HepG2 (cell line): ENCODE measurements at regions not wholly inside any gene's neighbourhood (a gene's known extent, or its start where the extent isn't known, plus 50 kb on each side); places are given as distances from the start of the nearest gene placed in this dataset.

Source experiments
- ATAC-seq: fragments of 200-7000 bp; cut with Tn5 transposase; 3 replicates; pipeline ENCODE4 v1.9.1; 2020; ENCODE audit warnings: mild to moderate bottlenecking, moderate library complexity
- BruUV-seq: library from RNA; stranded (reverse); fragments of 400-500 nt; replicated peaks from 2 replicates; lab custom pipeline; 2021; lab: Mats Ljungman, UMichigan
- CTCF ChIA-PET: fragments of 300-600 bp; formaldehyde crosslinking; extraction: SDS; loops from one replicate; lab custom pipeline; 2021; ENCODE audit warnings: low total read pairs, inconsistent platforms, low intra/inter-chr PET ratio; lab: Yijun Ruan, JAX
- POLR2A ChIA-PET: fragments of 350-600 bp; sonication (Branson Sonifier 250); formaldehyde crosslinking; loops from one replicate; lab custom pipeline; 2020; ENCODE audit warnings: antibody characterized with exemption, inconsistent platforms; lab: Yijun Ruan, JAX
- DNase-seq: peaks from one replicate; pipeline ENCODE4 v3.0.0-alpha.2; 2015; ENCODE audit warnings: low spot score
- FAIRE-seq: peaks from 3 replicates; lab custom pipeline; 2011; peaks lifted over from hg19 to GRCh38; lab: Jason Lieb, UNC
- H2AFZ ChIP-seq: one replicate; pipeline ENCODE4 v1.6.1; 2011; ENCODE audit warnings: low read length, inconsistent platforms
- H3K27ac ChIP-seq: fragments of 300-600 bp; 3 replicates; pipeline ENCODE4 v1.8.0; 2011; ENCODE audit warnings: mixed run types, mild to moderate bottlenecking, mixed read lengths, low read length, inconsistent platforms; ENCODE audit not compliant: insufficient read depth; ENCODE audit errors: extremely low read length
- H3K27me3 ChIP-seq, 2 experiments: fragments of 200-600 bp in 1 of 2; 2 replicates in 1 of 2; 3 replicates in 1 of 2; pipeline versions ENCODE4 v1.6.0 to v1.8.0; 2011; ENCODE audit warnings: low read length in 2 of 2, mild to moderate bottlenecking in 2 of 2, moderate library complexity in 2 of 2, inconsistent platforms in 1 of 2; ENCODE audit not compliant: insufficient read depth in 2 of 2, control insufficient read depth in 1 of 2
- H3K36me3 ChIP-seq, 2 experiments: fragments of 200-600 bp in 1 of 2; replicated peaks in 1 of 2; 2 replicates in 1 of 2; 3 replicates in 1 of 2; pipeline versions ENCODE4 v1.5.1 to v1.8.0; 2011; ENCODE audit warnings: low read length in 2 of 2, inconsistent platforms in 1 of 2; ENCODE audit not compliant: insufficient read depth in 2 of 2, control insufficient read depth in 1 of 2
- H3K4me1 ChIP-seq: 2 replicates; pipeline ENCODE4 v1.5.1; 2012; ENCODE audit warnings: low read length, inconsistent platforms; ENCODE audit not compliant: insufficient read depth
- H3K4me2 ChIP-seq: 2 replicates; pipeline ENCODE4 v1.6.0; 2011; ENCODE audit warnings: low read depth, low read length, inconsistent platforms
- H3K4me3 ChIP-seq, 3 experiments: fragments of 200-600 bp in 1 of 3; sonication (generic), shearing (Covaris generic) in 1 of 3; replicated peaks in 1 of 3; 2 replicates each; pipeline ENCODE4 v1.5.1; 2011 to 2016; ENCODE audit warnings: low read length in 3 of 3, inconsistent platforms in 2 of 3, low read depth in 2 of 3, mild to moderate bottlenecking in 2 of 3, control low read depth in 1 of 3, mixed read lengths in 1 of 3; ENCODE audit not compliant: insufficient read depth in 1 of 3
- H3K79me2 ChIP-seq: one replicate; pipeline ENCODE4 v1.6.1; 2011; ENCODE audit warnings: low read length, inconsistent platforms; ENCODE audit not compliant: insufficient read depth
- H3K9ac ChIP-seq: 2 replicates; pipeline ENCODE4 v1.6.0; 2011; ENCODE audit warnings: mild to moderate bottlenecking, low read depth, low read length, inconsistent platforms; ENCODE audit not compliant: insufficient read depth
- H3K9me3 ChIP-seq: 2 replicates; pipeline ENCODE4 v1.5.1; 2012; ENCODE audit warnings: mild to moderate bottlenecking, low read length
- H4K20me1 ChIP-seq: 2 replicates; pipeline ENCODE4 v1.6.0; 2011; ENCODE audit warnings: inconsistent platforms, mild to moderate bottlenecking, low read length, moderate library complexity; ENCODE audit not compliant: insufficient read depth
- AFF4 ChIP-seq: sonication (generic); formaldehyde crosslinking; IDR thresholded peaks from 2 replicates; pipeline ENCODE4 v1.4.0; 2020; ENCODE audit warnings: missing genetic modification reagents
- HNRNPUL1 ChIP-seq: fragments of 200-400 bp; formaldehyde crosslinking; IDR thresholded peaks from 2 replicates; pipeline ENCODE4 v1.6.1; 2017; ENCODE audit warnings: low read depth, mild to moderate bottlenecking, low read length, moderate library complexity
- KDM5B ChIP-seq: sonication (generic); formaldehyde crosslinking; IDR thresholded peaks from 2 replicates; pipeline ENCODE4 v1.4.0; 2020; ENCODE audit warnings: missing genetic modification reagents, mild to moderate bottlenecking, borderline replicate concordance
- NCOA5 ChIP-seq: sonication (generic); formaldehyde crosslinking; IDR thresholded peaks from 2 replicates; pipeline ENCODE4 v1.4.0; 2020; ENCODE audit warnings: missing genetic modification reagents
- NFE2 ChIP-seq: sonication (generic); formaldehyde crosslinking; IDR thresholded peaks from 2 replicates; pipeline ENCODE4 v1.4.0; 2020; ENCODE audit warnings: missing genetic modification reagents
- NR0B2 ChIP-seq: sonication (generic); formaldehyde crosslinking; IDR thresholded peaks from 2 replicates; pipeline ENCODE4 v1.4.0; 2020; ENCODE audit warnings: mild to moderate bottlenecking, missing genetic modification reagents
- NR2F6 ChIP-seq, 2 experiments: IDR thresholded peaks; 2 replicates each; pipeline ENCODE4 v1.6.1; 2016; ENCODE audit warnings: antibody characterized with exemption in 1 of 2, mild to moderate bottlenecking in 1 of 2
- PAF1 ChIP-seq: IDR thresholded peaks from 2 replicates; pipeline ENCODE4 v1.6.1; 2016; ENCODE audit warnings: missing genetic modification reagents, missing compliant biosample characterization
- PHB2 ChIP-seq: fragments of 450-650 bp; IDR thresholded peaks from 2 replicates; pipeline ENCODE4 v1.6.1; 2018; ENCODE audit not compliant: partially characterized antibody
- ZMAT3 ChIP-seq: sonication (generic); formaldehyde crosslinking; conservative IDR thresholded peaks from 2 replicates; pipeline ENCODE4 v1.7.0; 2021; ENCODE audit warnings: missing genetic modification reagents
- ZMYM3 ChIP-seq: sonication (generic); formaldehyde crosslinking; IDR thresholded peaks from 2 replicates; pipeline ENCODE4 v1.5.1; 2020; ENCODE audit warnings: mild to moderate bottlenecking, missing genetic modification reagents
- ZNF263 ChIP-seq: sonication (generic); formaldehyde crosslinking; IDR thresholded peaks from 2 replicates; pipeline ENCODE4 v1.4.0; 2020; ENCODE audit warnings: missing genetic modification reagents
- ZNF432 ChIP-seq: sonication (generic); formaldehyde crosslinking; IDR thresholded peaks from 2 replicates; pipeline ENCODE4 v1.5.0; 2020; ENCODE audit warnings: missing genetic modification reagents, mild to moderate bottlenecking, borderline replicate concordance
- ZSCAN21 ChIP-seq: sonication (generic); formaldehyde crosslinking; IDR thresholded peaks from 2 replicates; pipeline ENCODE4 v1.8.0; 2022; ENCODE audit warnings: mild to moderate bottlenecking, missing genetic modification reagents, moderate library complexity, borderline replicate concordance
- WGBS: methylation state at CpG from one replicate; pipeline ENCODE4 v1.1.6; 2017; ENCODE audit warnings: low lambda C conversion rate; 5-methylcytosine and 5-hydroxymethylcytosine counted together
- in situ Hi-C: cut with HindIII; loops from 2 replicates; pipeline ENCODE4 v1.10.0; 2017; ENCODE audit warnings: low pct_unique_long_range_greater_than_20kb; ENCODE audit not compliant: extremely low pct_ligation_motif_present
- intact Hi-C: fragments of 100-400 bp; cut with micrococcal nuclease; formaldehyde crosslinking; loops from one replicate; pipeline ENCODE4 v1.10.0; 2022; ENCODE audit not compliant: unreplicated experiment
- TF ChIP-seq, protein P1 (sequence below): IDR thresholded peaks from 2 replicates; pipeline ENCODE4 v1.6.1; 2012; ENCODE audit warnings: low read depth, low read length, improper control_type of control experiment
- TF ChIP-seq, protein P2 (sequence below): sonication (generic); formaldehyde crosslinking; IDR thresholded peaks from 2 replicates; pipeline ENCODE4 v1.5.0; 2020; ENCODE audit warnings: missing genetic modification reagents

- Histone ChIP-seq H4K20me1 (no peaks in the 10 kb centered on the region), H3K9me3 (no peaks in the 10 kb centered on the region), H3K4me1 (no peaks in the 10 kb centered on the region), H3K4me2 (no peak overlapping the region), H3K4me3 (no peak overlapping the region), H3K27me3 (no peaks in the 10 kb centered on the region; a peak in 1 of 5 replicates), H3K9ac (no peak overlapping the region), H2AFZ (no peak overlapping the region), H3K36me3 (no peaks in the 10 kb centered on the region), H3K79me2 (no peaks in the 10 kb centered on the region), H3K27ac (no peak overlapping the region)
- DNase-seq (no peak), ATAC-seq (no peak), FAIRE-seq (no peak)
- in situ Hi-C loops (no loop called here), intact Hi-C loops (no loop called here)
- 5% methylated on average over 2 of the region's 2 CpGs for WGBS
- ChIA-PET POLR2A (no interaction called here), CTCF (no interaction called here)
- no TSS peak for BruUV-seq
- TF ChIP-seq NCOA5 (CRISPR knock-in tag), result no peak
- no peak for TF ChIP-seq AFF4 (CRISPR knock-in tag)
- TF ChIP-seq ZMAT3 (CRISPR knock-in tag), result no peak
- TF ChIP-seq, protein P1, sequence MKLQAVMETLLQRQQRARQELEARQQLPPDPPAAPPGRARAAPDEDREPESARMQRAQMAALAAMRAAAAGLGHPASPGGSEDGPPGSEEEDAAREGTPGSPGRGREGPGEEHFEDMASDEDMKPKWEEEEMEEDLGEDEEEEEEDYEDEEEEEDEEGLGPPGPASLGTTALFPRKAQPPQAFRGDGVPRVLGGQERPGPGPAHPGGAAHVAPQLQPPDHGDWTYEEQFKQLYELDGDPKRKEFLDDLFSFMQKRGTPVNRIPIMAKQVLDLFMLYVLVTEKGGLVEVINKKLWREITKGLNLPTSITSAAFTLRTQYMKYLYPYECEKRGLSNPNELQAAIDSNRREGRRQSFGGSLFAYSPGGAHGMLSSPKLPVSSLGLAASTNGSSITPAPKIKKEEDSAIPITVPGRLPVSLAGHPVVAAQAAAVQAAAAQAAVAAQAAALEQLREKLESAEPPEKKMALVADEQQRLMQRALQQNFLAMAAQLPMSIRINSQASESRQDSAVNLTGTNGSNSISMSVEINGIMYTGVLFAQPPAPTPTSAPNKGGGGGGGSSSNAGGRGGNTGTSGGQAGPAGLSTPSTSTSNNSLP, result no peak
- TF ChIP-seq ZNF263 (CRISPR knock-in tag), result no peak
- TF ChIP-seq, protein P2, sequence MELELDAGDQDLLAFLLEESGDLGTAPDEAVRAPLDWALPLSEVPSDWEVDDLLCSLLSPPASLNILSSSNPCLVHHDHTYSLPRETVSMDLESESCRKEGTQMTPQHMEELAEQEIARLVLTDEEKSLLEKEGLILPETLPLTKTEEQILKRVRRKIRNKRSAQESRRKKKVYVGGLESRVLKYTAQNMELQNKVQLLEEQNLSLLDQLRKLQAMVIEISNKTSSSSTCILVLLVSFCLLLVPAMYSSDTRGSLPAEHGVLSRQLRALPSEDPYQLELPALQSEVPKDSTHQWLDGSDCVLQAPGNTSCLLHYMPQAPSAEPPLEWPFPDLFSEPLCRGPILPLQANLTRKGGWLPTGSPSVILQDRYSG (CRISPR knock-in tag), result no peak
- no peak for TF ChIP-seq NFE2 (CRISPR knock-in tag)
- no peak for TF ChIP-seq ZNF432 (CRISPR knock-in tag)
- no peak for TF ChIP-seq NR0B2 (CRISPR knock-in tag)
- TF ChIP-seq NR2F6 (IDR thresholded peaks at IDR 0.05), result no peak
- TF ChIP-seq NR2F6 (CRISPR knock-in tag; IDR thresholded peaks at IDR 0.05), result no peak
- TF ChIP-seq PAF1 (CRISPR knock-in tag), result no peak
- TF ChIP-seq PHB2, result no peak
- TF ChIP-seq KDM5B (CRISPR knock-in tag), result no peak
- TF ChIP-seq ZSCAN21 (CRISPR knock-in tag), result no peak
- TF ChIP-seq ZMYM3 (CRISPR knock-in tag), result no peak
- TF ChIP-seq HNRNPUL1, result no peak
Observed at GRCh38 chr2:37764739-37765138, 93.3 kb upstream of the CDC42EP3 start.
